Epithelial cell of proximal tubule (primary cell): ENCODE measurements at regions not wholly inside any gene's neighbourhood (a gene's known extent, or its start where the extent isn't known, plus 50 kb on each side); places are given as distances from the start of the nearest gene placed in this dataset.

Experiments used
- DNase-seq: peaks from one replicate; pipeline ENCODE4 v3.0.0-alpha.2; 2011; ENCODE audit warnings: low read depth
- H3K4me3 ChIP-seq: 2 replicates; pipeline ENCODE4 v1.5.1; 2011; ENCODE audit warnings: low read depth, mild to moderate bottlenecking, low read length
- TF ChIP-seq, protein P1 (sequence below): conservative IDR thresholded peaks from 2 replicates; pipeline ENCODE4 v1.5.1; 2012; ENCODE audit warnings: low read depth, mild to moderate bottlenecking, low read length

DNA sequence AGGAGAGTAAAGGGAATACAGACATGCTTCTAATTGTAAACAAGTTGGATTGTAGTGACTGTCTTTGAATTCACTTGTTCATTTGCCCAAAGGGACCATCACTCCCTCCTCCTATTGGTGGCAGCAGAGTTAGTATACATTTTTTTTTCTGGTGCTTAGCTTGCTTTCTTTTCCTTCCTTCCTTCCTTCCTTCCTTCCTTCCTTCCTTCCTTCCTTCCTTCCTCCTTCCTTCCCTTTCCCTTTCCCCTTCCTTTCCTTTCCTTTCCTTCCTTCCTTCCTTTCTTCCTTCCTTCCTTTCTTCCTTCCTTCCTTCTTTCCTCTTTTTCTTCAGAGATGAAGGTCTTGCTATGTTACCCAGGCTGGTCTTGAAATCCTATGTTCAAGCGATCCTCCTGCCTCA, 94.8 kb upstream of the ATP6AP2 start:
- no peak for DNase-seq
- H3K4me3 ChIP-seq, result no peak overlapping the region
- TF ChIP-seq, protein P1, sequence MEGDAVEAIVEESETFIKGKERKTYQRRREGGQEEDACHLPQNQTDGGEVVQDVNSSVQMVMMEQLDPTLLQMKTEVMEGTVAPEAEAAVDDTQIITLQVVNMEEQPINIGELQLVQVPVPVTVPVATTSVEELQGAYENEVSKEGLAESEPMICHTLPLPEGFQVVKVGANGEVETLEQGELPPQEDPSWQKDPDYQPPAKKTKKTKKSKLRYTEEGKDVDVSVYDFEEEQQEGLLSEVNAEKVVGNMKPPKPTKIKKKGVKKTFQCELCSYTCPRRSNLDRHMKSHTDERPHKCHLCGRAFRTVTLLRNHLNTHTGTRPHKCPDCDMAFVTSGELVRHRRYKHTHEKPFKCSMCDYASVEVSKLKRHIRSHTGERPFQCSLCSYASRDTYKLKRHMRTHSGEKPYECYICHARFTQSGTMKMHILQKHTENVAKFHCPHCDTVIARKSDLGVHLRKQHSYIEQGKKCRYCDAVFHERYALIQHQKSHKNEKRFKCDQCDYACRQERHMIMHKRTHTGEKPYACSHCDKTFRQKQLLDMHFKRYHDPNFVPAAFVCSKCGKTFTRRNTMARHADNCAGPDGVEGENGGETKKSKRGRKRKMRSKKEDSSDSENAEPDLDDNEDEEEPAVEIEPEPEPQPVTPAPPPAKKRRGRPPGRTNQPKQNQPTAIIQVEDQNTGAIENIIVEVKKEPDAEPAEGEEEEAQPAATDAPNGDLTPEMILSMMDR, result peak; percentile 9

DNA sequence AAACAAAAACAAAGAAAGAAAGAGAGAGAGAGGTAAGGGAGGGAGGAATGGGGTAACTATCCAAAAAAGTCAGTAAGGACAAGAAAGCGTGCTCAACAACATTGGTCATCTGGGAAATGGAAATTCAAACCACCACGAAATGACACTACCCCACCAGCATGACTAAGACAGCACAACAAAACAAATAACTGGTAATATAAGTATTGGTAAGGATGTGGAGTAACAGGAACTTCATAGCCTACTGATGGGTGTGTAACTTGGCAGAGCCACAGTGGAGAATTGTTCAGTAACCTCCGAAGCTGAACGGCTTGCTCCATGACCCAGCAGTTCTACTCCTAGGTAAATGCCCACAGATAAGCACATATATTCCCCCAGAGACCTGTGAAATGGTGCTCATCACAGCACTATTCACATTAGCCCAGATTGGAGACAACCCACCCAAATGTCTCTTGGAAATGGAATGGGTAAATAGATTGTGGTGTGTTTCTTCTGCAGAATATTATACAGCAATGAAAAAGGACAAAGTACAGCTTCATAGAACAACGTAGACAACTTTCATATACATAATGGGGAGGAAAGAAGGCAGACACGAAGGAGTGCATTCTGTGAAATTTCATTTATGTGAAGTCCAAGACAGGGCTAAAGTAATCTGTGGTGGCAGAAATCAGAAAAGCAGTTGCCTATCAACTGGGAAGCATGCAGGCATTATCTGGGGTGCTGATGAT, 95.5 kb upstream of the ATP6AP2 start:
- TF ChIP-seq, protein P1, result no peak
- no peak for DNase-seq
- H3K4me3 ChIP-seq, result no peak overlapping the region

DNA sequence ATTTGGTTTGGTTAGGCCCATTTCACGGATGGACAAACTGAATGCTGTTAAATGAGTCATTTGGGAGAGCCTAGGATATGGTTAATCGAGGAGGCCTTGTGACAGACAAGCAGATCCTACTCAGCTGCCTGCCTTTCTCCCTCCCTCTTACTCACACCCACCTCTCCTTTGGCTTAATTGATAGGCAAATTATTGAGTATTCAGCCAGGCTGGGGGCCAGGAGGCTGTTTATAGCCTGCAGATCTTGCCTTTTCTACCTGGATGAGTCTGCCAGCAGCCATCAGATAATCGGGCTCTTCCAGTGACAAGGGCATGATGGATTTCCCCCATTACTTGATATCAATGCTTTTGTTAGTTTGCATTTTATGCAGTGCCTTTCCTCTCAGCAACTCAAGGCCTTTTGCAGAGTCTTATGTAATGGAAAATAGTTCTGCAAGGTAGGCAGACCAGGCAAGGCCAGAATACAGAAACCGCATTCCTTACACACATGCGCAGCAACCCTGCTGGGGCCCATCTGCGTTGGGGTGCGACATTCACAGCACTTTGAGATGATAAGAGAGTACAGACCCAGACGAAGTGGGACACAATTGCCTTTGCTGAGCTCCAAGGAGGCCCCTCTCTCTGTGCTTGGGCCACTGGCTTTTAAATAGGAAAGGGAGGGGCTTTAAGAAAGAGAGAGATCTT, 96.2 kb upstream of the ATP6AP2 start:
- H3K4me3 ChIP-seq, result no peak overlapping the region
- TF ChIP-seq, protein P1, result no peak
- DNase-seq, result no peak

DNA sequence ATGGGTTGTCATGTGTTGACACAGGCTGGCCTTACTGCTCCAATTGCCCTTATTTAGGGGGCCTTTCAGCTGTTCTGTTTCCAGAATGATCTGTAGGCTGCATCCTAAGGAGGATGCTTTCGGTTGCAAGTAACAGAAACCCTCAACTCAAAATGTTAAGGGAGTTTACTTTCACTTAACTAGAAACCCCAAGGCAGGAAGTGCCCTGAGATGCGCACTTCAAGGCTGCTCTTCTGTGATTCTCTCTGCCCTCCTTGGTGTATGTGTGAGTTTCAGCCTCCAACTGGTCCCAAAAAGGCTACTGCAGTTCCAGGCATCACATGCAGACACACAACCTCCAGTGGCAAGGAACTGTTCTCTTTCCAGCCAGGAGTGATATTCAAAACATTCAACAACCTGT, 97.3 kb upstream of the ATP6AP2 start:
- no peak for DNase-seq
- TF ChIP-seq, protein P1, result no peak
- H3K4me3 ChIP-seq, result no peak overlapping the region

DNA sequence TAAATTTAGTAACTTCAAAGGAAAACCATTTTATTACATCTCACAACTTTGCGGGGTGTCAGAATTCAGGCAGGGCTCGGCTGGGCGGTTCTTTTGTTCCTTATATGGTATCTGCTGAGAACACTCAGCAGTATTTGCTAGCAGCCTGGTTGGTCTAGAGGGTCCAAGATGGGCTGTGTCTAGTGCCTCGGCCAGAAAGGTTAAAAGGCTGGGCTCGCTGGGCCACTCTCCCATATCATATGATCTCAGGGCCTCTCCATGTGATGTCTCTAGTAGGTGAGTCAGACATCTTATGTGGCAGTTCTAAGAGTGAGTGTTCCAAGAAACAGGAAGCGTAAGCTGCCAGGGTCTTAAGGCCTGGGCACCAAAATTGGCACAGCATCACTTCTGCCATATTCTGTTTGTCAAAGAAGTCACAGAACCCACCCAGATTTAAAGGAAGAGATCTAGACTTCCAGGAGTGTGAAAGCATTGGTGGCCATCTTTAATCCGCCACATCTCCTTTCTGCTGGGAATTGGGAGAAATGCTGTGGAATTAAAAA, 100.9 kb upstream of the ATP6AP2 start:
- no peak overlapping the region for H3K4me3 ChIP-seq
- TF ChIP-seq, protein P1, result no peak
- DNase-seq, result no peak

DNA sequence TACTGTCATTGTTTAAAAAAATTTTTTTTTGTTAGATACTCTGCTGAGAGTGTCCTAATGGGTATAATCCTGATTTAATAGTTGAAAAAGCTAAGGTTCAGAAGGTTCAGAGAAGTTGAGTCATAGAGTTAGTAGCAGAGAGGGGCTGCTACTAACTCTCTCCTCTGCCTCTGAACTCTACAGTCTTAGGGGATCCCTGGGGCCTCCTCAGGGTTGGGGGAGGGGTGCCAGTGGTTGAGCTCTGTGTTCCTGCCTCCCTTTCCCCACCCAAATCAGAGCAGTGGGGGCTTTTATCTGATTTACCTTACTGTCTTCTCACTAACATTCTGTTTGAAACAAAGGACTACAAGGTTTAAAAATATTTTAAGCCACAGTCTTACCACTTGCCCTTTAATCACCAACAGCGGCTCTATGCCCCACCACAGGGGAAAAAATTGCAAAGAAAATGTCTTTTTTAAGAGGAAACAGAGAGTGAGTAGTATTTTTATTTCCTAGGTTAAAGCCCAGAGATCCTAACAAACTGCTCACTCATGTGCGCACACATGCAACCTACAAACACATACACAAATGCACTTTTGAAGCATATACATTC, 102.2 kb upstream of the ATP6AP2 start:
- no peak overlapping the region for H3K4me3 ChIP-seq
- TF ChIP-seq, protein P1, result no peak
- DNase-seq, result no peak
